ENCODE measurements at regions not wholly inside any gene's neighbourhood (a gene's known extent, or its start where the extent isn't known, plus 50 kb on each side); places are given as distances from the start of the nearest gene placed in this dataset.

- TF ChIP-seq CTCF (IDR thresholded peaks at IDR 0.05): no peak
- no peak for TF ChIP-seq POLR2A (IDR thresholded peaks at IDR 0.05)
- TF ChIP-seq POLR2AphosphoS5 (IDR thresholded peaks at IDR 0.05): no peak
These were observed 214.2 kb upstream of the RAB6C start for GRCh38 chr2:129765326-129765677.

Data from prostate gland (tissue), 2 donors.